Fibroblast of skin of right biceps (primary cell): ENCODE measurements at regions not wholly inside any gene's neighbourhood (a gene's known extent, or its start where the extent isn't known, plus 50 kb on each side); places are given as distances from the start of the nearest gene placed in this dataset.

Source experiments
- DNase-seq: peaks from one replicate; pipeline ENCODE4 v3.0.0-alpha.2; 2013

DNA sequence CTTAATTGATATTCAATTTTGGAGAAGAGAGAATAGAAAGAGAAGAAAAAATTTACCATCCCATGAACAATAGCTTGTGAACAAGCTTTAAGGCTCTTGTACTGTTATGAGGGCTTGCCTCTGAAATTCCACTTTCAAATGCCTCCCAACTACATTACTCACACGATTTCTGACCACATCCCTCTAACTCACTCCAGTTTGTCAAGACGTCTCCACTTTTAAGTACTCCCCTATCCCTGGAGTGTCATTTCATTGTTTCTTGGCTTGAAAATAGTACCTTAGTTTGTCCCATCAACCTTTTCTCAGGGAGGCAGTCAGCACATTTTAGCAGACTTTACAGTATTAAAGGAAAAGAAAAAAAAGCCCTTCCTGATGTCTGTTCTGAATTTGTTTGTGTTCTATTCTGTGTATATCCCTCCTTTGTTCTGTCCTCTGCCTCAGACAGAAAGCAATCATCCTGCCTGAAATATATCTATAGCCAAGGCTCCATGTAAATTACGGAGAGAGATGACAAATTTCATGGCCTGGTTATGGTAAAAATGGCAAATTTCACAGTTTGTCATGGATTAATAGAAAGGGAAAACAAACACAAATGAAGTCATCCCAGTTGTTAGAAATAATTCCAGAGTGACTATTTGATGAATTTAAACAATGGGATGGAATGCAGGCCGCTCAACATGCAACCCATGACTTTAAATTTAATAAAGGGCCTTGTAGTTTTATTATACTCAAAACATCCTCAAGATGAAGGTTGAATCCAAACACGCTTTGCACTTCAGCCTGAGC is 228.8 kb downstream of the ETAA1 start:
- DNase-seq = peak; percentile 91

DNA sequence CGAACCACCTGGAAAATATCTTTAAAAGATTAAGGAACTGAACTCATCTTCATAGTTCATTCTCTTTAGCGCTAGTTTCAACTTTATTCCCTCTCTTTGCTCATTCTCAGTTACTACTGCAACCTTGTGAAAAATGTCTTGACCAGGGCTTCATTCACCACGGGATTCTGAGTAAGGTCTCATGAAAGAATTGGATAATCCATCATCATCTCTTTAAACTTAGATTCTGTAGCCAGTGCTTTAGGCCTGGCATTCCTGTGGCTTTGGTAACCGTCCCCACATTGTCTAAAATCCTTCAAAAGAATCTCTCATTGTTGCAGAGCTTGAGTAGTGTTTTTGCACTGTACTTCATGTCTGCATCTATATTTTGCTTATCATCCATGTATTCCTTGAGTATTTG is 229.5 kb downstream of the ETAA1 start:
- DNase-seq = peak; percentile 91

- no peak for DNase-seq
Observed at GRCh38 chr2:67627456-67628207, 230.5 kb downstream of the ETAA1 start.

DNA sequence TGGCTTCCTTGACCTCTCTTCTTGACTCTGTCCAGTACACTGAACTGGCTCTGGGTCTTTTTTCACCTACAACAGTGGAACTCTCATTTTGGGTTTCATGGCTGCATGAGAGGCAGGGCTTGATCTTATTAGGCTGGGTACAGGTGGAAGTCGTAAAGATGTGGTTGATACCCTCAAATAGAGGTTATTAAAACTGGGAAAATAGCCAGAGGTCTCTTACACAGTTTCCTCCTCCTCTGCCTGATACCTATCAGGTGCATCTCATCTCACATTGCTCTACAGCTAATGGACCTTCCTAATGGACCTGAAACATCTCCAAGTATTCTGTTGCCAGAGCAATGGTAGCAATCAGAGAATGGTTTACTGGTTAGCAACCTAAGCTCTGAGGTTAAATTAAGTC is 231.8 kb downstream of the ETAA1 start:
- no peak for DNase-seq

GRCh38 chr2:67631483-67631882 is 234.3 kb downstream of the ETAA1 start:
- DNase-seq = no peak

DNA sequence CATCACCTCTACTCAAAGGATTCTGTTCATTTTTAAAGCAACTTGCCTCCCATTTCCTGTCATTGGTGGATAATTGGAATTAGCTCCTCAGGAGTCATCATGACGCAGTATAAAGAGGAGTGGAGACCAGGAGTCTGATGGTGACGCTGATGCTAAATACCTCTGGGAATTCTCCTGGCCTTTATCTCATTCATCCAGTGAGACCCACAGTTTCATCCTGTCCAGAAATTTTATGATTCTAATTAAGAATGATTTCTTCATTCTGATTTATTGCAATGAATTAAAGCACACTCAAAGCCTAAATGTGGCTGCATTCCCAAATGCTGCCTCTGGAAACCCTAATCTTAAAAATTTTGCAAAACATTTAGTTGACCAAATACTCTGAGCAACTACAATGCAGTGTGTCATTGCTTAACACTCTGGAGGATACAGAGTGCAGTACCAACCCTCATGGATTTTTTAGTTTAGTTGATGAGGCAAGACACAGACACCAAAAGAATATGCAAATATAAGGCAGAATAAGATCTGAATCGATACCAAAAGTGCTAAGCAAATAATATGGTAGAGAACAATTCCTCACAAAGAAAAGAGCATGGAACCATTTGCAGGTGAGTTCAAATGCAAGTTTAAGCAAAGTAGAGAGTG is 236.2 kb downstream of the ETAA1 start:
- no peak for DNase-seq

DNA sequence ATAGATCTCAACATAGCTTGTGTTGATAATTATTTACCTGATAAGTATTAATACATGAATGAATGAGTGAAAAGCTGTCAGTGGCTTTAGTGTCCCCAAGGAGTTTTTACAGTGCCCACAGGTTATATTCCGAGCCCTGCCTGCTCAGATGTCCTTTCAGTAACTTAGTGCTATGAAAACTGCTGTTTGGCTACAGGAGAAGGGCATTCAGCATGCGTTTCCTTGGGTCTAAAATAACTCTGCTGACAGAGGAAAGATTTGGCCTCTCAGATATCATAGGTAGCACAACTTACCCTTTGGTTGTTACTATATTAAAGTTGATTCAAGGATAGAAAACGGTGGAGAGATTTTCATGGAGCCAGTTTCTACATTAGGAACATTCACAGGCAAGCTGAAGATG is 241.0 kb downstream of the ETAA1 start:
- DNase-seq = no peak

- DNase-seq = no peak
Observed at GRCh38 chr2:67641312-67642045, 244.3 kb downstream of the ETAA1 start.

DNA sequence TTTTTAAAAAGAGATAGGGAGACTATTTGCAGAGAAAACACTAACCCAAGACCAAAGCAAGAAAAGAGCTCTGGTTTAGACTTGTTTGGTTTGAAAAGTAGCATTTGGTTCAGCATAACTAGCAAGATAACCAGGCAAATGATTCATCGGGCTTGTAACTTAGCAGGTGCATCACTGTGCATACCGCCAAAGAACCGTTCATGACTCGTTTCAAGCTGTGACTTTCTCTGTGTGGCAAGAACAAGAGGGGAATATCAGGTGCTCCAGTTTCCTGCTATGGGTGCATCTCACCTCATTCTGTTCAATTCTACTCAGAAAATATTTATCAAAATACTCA is 244.9 kb downstream of the ETAA1 start:
- DNase-seq = no peak

DNA sequence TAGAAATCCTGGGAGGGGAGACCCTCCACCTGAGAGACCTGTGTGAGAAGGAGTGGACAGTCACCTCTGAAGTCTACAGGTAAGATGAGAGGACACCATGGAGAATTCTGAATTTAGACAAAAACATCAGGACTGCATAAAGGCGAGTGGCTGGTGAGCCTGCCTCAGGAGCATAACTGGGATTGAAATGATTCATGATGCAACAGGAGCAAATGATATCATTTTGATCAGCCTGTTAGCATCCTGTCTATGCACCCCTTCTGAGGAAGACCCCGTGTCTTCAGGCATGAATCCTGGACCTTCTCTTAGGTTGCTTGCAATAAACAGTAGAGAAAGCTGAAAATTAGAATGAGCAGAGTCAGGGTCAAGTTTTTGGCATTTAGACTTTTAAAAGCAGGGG is 245.8 kb downstream of the ETAA1 start:
- no peak for DNase-seq

DNA sequence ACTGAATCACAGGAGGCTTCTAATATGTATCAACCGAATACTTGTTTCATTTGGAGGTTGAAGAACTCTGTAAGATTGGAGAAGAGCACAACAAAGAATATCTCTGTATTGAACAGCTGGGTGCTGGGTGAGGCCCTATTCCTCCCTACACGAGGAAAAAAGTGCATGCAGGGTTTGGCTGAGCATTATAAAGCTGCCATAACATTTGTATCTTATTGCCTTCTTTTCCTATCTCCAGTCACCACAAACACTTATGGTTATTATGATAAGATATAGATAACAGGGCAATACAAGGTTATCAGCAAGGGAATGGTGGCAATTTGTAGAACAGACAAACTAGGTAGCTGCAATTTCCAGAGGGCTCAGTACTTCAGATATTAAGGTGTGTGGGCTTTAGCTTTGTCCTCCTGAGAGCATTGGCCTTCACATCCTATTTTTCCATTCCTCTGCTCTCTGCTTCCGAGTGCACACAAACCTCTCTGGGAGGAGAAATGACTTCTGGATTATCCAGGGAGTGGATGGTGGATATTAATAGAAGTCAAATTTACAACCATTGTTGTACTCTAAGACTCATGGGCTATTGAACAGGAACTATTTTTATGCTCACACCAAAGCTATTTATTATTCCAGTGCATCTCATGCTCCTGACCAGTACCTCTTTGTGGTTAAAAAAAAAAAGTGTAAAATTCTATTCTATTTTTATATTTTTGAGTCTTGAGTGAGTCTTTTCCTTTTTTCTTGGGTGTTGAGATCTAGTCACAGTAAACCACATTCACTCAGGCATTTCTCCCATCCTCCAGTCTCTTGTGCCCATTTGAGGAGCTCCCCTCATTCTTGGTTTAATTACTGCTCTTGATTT is 248.4 kb downstream of the ETAA1 start:
- peak; percentile 70 for DNase-seq

DNA sequence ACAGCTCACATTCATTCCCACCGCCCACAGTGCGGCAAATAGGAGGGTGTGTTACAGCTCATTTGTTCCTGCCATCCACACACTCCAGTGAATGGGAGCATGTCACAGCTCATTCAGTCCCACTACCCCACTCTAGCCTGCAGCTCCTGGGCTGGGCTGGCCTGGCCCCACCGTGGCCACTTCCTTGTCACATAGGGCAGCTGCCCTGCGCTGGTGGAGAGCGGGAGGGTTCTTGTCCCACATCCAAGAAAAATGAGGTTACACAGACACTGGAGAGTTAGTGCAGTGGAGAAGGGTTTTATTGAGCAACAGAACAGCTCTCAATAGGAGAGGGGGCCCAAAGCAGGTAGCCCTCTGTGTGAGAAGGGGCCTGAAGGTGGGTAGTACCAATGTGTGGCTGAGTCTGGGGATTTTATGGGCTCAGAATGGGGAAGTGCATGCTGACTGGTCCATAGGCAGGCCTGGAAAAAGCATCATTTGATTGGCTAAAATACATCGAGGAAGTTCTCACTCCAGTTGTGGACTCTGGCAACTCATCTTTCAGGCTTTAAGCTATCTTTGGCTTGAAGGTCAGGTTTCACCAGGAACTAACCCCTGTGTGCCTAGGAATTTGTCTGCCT is 249.7 kb downstream of the ETAA1 start:
- DNase-seq = no peak

DNA sequence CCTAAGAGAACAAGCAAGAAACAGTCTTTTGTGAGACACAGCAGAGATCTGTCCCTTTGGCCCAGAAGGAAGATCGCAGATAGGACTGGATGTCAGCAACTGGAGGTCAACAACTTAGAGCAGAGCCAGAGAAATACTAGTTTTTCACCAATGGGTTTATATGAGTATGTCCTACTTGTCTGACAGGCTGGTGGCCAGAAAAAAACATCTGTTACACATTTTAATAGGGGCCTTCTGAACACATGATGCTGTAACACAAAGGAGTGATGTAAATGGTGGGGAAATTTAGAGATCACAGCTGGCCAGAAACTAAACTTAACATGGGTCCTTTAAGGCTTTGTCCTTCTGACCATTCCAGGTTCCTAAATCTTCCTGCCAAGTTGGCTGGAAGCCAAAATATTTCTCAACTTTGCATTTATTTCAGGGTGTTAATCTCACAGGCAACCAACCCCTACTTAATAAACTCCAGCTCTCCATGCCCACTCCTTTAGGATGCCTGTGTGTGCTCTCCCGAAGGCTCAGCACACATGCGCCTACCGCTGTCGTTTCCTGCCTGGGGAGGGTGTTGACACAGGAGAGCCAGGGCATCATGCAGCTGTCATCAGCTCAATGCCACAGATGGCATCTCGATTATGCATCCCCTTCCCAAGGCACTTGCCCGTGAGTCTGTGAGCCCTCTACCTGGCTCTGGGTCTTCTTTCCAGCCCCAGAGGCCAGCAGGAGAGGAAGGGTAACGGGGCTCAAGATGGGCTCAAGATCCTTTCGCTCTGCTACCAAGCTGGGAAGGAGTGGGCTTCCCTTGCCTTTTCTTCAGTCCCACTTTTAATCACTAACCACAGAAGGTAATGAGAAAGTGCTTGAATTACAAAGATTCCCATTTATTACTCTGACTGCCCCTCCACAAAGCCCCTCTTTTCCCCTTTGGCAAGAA is 252.5 kb downstream of the ETAA1 start:
- peak; percentile 51 for DNase-seq

DNA sequence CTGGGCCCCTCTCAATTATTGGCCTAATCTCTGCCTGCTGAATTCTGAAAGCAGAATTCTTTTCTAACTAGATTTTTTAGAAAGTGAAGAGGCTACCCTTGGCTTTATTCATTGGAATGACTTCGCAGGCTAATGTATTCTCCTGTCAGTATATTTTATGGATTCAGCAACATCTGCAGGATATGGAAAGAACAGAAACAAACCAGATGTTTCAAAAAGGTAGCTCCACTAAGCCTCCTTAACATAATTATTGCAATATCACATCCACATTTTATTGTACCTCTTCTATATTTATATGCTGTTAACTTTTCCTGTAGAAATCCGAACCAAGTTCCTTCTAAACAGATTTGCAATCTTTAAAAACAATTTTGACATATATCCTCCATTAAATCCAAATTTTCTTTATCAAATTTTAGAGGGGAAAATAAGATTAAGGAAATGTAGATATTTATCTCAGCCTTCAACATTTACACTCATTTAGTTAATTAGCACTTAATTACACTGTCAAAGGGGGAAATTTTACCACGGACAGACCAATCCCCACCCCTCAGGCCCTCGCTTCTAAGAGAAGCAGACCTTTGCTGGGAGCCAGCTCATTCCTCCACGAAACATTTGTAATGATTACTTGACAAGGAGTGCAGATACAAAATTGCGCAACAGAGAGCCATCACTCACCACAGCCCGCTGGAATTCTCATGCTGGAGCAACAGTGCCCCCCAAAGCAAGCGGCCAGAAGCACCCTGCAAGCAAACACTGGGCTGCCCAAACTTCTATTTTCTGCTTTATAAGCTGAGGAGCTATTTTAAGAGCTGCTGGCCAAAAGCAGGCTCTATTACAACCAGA is 253.4 kb downstream of the ETAA1 start:
- DNase-seq = peak; percentile 94

GRCh38 chr2:67651565-67651964 is 254.4 kb downstream of the ETAA1 start:
- no peak for DNase-seq

DNA sequence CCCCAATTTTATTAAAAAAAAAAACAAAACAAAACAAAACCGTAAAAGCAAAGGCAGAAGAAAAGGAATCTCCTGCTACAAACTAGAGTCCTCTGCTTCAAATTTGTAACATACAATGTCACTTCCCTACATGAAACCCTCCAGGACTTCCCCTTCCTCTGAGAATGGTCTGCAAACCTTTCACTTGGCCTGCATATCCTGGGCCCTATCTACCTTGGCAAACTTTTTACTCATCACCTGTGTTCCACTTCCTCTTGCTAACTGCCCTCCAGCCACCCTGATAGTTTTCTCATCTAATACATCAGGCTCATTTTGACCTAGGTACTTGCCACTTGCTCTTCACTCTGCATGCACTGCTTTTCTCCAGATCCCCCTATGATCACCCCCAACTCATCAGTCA is 255.5 kb downstream of the ETAA1 start:
- DNase-seq = no peak

- peak; percentile 23 for DNase-seq
Observed at GRCh38 chr2:67656875-67657274, 259.7 kb downstream of the ETAA1 start.

GRCh38 chr2:67658820-67659219 is 261.7 kb downstream of the ETAA1 start:
- DNase-seq = no peak

DNA sequence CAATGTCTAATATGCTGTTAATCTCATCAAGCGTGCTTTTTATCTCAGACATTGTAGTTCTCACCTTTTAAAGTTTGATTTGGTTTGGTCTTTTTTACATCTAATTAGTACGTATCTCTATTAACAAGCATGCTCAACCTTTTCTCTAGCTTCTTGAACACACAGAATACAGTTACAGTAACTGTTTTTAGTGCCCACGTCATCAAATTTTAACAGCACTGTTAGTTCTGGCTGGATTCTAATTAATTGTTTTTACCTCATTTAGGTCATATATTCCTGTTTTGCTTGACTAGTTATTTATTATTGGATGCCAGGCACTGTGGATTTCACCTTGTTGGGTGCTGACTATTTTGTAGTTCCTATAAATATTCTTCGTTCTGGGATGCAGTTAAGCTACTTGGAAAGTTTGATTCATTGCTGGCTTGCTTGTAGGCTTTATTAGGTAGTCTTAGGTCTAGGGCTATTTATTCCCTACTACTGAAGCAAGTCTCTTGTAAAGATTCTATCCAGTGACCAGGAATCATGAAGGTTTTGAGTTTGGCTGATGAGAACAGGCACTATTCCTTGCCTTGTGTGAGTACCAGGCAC is 263.0 kb downstream of the ETAA1 start:
- DNase-seq = no peak
